Activated CD4-positive, alpha-beta T cell treated with anti-CD3 and anti-CD28 coated beads, Interleukin-2, amount 10 ng/mL, durations not matched to agents 24 days and 14 days (primary cell): ENCODE measurements at regions not wholly inside any gene's neighbourhood (a gene's known extent, or its start where the extent isn't known, plus 50 kb on each side); places are given as distances from the start of the nearest gene placed in this dataset.
A peak's percentile ranks its signal among the peaks of the same experiment; 100 is the strongest.

Experiments used
- DNase-seq: peaks from one replicate; pipeline ENCODE4 v3.0.0; 2022
- H3K27ac Mint-ChIP-seq: one replicate; pipeline ENCODE4 v1.8.0; 2022; ENCODE audit warnings: mild to moderate bottlenecking, mixed read lengths
- H3K27me3 Mint-ChIP-seq: one replicate; pipeline ENCODE4 v1.8.0; 2022; ENCODE audit warnings: mixed read lengths
- H3K36me3 Mint-ChIP-seq: one replicate; pipeline ENCODE4 v1.8.0; 2022; ENCODE audit warnings: low read depth, mild to moderate bottlenecking, mixed read lengths
- H3K4me1 Mint-ChIP-seq: one replicate; pipeline ENCODE4 v1.8.0; 2021; ENCODE audit warnings: mixed read lengths
- H3K4me3 Mint-ChIP-seq: one replicate; pipeline ENCODE4 v1.8.0; 2022; ENCODE audit warnings: mild to moderate bottlenecking, moderate library complexity, mixed read lengths
- H3K9me3 Mint-ChIP-seq: one replicate; pipeline ENCODE4 v1.8.0; 2021; ENCODE audit warnings: mixed read lengths
- intact Hi-C: fragments of 100-400 bp; cut with micrococcal nuclease; formaldehyde crosslinking; loops from one replicate; pipeline ENCODE4 v1.15.1; 2023

DNA sequence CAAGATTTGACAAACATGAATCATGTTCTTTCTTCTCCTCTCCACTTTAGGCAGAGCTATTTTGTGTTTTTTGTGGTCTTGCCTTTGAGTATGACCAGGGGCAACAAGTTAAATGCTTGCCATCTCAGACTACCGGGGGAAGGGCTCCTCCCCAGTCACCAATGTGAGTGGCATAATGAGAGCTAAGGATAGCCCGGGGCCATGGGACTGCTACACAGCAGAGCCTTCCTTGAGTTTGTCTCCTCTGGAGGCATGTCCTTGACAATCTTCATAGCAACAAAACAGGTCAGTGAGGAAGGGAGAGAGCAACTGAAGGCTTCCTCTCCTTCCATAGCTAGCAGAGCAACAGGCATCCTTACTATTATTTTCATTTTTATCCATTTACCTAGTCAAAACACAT, 299.3 kb downstream of the ENC1 start:
- H3K36me3 Mint-ChIP-seq: no peaks in the 10 kb centered on the region
- H3K4me3 Mint-ChIP-seq: no peak overlapping the region
- intact Hi-C loops: no loop called here
- H3K4me1 Mint-ChIP-seq: no peaks in the 10 kb centered on the region
- DNase-seq: no peak
- peaks cover 6% of the 10 kb centered on the region for H3K27me3 Mint-ChIP-seq
- H3K27ac Mint-ChIP-seq: no peak overlapping the region
- H3K9me3 Mint-ChIP-seq: no peaks in the 10 kb centered on the region

- DNase-seq: no peak
Observed at GRCh38 chr5:74340476-74340875, 300.1 kb downstream of the ENC1 start.

DNA sequence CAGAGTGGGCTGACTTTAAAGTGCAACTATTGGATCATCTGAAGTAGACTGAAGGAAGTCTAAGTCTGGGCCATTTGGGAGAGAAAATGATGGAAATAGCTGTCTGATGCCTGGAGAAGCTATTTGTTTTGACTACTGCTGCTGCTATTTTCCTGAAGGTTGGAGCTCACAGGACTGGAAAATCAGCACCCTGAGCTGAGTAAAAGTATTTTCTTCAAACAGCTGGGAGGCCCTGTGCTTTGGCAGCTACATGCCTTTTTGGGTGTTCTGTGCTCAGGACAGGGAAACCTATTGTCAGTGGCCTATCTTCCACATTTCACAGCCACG, 302.6 kb downstream of the ENC1 start:
- Mint-ChIP-seq H3K4me1 (no peaks in the 10 kb centered on the region), H3K27me3 (peaks cover 6% of the 10 kb centered on the region), H3K4me3 (no peak overlapping the region), H3K9me3 (no peaks in the 10 kb centered on the region), H3K36me3 (no peaks in the 10 kb centered on the region), H3K27ac (no peak overlapping the region)
- intact Hi-C loops: no loop called here
- no peak for DNase-seq

More at GRCh38 chr5:74340476-74340875, 300.1 kb downstream of the ENC1 start:
- Mint-ChIP-seq H3K36me3 (no peaks in the 10 kb centered on the region), H3K4me3 (no peak overlapping the region), H3K9me3 (no peaks in the 10 kb centered on the region), H3K4me1 (no peaks in the 10 kb centered on the region), H3K27ac (no peak overlapping the region), H3K27me3 (peaks cover 6% of the 10 kb centered on the region)
- intact Hi-C loops: no loop called here

DNA sequence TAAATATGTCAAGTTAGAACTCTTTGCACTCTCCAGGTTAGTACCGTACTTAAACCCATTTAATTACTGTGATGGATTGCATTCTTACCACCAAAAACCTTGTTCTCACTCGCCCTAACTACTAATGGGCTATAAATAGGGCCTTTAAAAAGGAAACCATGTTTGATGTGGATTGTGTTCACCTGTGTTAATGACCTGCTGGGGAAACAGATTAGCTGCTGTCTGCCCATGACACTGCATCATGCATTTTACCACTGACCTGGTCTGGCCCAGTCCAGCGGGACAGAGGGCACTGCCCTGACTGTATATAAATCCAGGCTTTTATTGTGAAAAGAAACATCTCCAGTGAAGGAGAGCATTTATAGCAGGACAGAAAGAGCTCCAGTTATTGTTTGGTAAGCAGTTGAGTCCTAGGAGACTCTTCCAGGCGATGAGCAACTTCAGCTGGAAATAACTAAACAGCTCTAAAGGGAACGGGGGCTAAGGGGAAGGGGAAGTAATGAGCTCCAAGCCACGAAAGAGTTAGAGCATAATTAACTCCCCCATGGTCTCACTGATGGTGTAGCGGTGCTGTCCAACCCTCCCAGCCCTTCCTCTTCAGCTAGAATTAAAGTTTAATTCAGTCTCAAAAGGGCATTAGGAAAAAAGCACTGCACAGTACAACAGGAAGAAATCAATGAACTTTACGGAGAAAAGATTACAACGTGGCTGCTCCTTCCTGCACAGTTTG, 303.1 kb downstream of the ENC1 start:
- peaks cover 3% of the 10 kb centered on the region for H3K27me3 Mint-ChIP-seq

GRCh38 chr5:74336297-74336696, 304.2 kb downstream of the ENC1 start:
- no peak overlapping the region for H3K4me3 Mint-ChIP-seq
- H3K36me3 Mint-ChIP-seq: no peaks in the 10 kb centered on the region
- H3K9me3 Mint-ChIP-seq: no peaks in the 10 kb centered on the region
- intact Hi-C loops: no loop called here
- H3K27ac Mint-ChIP-seq: no peak overlapping the region
- H3K4me1 Mint-ChIP-seq: no peaks in the 10 kb centered on the region
- H3K27me3 Mint-ChIP-seq: peaks cover 5% of the 10 kb centered on the region
- DNase-seq: no peak

More for the DNA sequence above, 303.1 kb downstream of the ENC1 start:
- H3K27ac Mint-ChIP-seq: no peak overlapping the region
- H3K9me3 Mint-ChIP-seq: no peaks in the 10 kb centered on the region
- H3K4me3 Mint-ChIP-seq: no peak overlapping the region
- DNase-seq: no peak
- intact Hi-C loops: no loop called here
- no peaks in the 10 kb centered on the region for H3K4me1 Mint-ChIP-seq
- no peaks in the 10 kb centered on the region for H3K36me3 Mint-ChIP-seq

DNA sequence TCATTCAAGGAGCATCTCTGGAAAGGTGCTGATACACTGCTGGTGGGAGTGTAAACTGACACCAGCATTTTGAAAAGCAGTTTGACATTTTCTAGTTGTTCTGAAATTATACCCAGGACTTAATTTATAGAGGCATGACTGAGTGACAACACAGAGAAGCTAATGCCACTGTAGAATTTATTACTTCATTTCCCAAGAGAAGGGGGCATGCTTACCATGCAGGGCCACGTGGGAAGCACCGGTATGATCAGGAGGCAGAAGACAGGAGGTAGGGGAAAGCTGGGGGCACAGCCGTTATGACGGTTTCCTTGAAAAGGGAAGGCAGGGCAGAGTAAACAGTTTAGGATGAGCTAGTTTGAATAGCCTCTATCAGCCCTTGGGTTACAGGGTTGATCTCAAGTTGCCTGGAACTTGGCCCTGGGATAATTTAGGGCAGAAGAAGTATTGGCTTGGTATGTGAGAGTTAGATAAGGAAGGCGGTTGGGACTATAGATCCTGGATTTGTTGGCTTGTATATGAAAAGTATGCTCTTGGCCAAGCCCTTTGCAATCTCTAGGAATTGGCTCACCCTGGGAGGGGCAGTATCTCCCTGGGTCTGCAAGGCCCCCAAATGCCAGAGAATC, 305.7 kb downstream of the ENC1 start:
- Mint-ChIP-seq H3K36me3 (no peaks in the 10 kb centered on the region), H3K4me1 (no peaks in the 10 kb centered on the region), H3K9me3 (no peaks in the 10 kb centered on the region), H3K27ac (no peak overlapping the region), H3K27me3 (peaks cover 7% of the 10 kb centered on the region), H3K4me3 (no peak overlapping the region)
- no peak for DNase-seq
- intact Hi-C loops: no loop called here

GRCh38 chr5:74334062-74334761, 306.3 kb downstream of the ENC1 start:
- peaks cover 7% of the 10 kb centered on the region for H3K27me3 Mint-ChIP-seq
- no peak overlapping the region for H3K27ac Mint-ChIP-seq
- no peaks in the 10 kb centered on the region for H3K4me1 Mint-ChIP-seq
- H3K36me3 Mint-ChIP-seq: no peaks in the 10 kb centered on the region
- DNase-seq: no peak
- no peak overlapping the region for H3K4me3 Mint-ChIP-seq
- no peaks in the 10 kb centered on the region for H3K9me3 Mint-ChIP-seq
- intact Hi-C loops: no loop called here

GRCh38 chr5:74333430-74333829, 307.1 kb downstream of the ENC1 start:
- H3K27ac Mint-ChIP-seq: no peak overlapping the region
- intact Hi-C loops: no loop called here
- peaks cover 8% of the 10 kb centered on the region for H3K27me3 Mint-ChIP-seq
- H3K36me3 Mint-ChIP-seq: no peaks in the 10 kb centered on the region
- H3K9me3 Mint-ChIP-seq: no peaks in the 10 kb centered on the region
- no peak overlapping the region for H3K4me3 Mint-ChIP-seq
- no peak for DNase-seq
- no peaks in the 10 kb centered on the region for H3K4me1 Mint-ChIP-seq

DNA sequence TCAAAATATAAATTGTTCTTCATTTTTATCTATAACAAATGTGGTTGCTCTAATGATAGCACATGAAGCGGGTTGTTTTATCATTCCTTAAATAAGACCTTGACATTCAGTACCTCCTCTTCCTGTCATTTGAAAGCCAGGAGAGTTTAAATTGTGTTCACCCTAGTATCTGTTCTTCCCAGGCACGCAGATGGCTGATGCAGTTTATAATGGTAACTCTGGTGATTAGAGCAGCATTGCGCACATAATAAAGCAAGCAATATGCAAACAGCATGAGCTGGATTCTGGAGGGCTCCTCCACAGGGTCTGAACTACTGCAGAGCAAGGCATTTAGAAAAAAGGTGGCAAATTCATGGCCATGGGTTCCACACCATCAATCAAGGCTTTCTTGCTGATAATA, 307.8 kb downstream of the ENC1 start:
- Mint-ChIP-seq H3K9me3 (no peaks in the 10 kb centered on the region), H3K27ac (no peak overlapping the region), H3K27me3 (peaks cover 10% of the 10 kb centered on the region), H3K36me3 (no peaks in the 10 kb centered on the region), H3K4me3 (no peak overlapping the region), H3K4me1 (no peaks in the 10 kb centered on the region)
- intact Hi-C loops: no loop called here
- DNase-seq: no peak

DNA sequence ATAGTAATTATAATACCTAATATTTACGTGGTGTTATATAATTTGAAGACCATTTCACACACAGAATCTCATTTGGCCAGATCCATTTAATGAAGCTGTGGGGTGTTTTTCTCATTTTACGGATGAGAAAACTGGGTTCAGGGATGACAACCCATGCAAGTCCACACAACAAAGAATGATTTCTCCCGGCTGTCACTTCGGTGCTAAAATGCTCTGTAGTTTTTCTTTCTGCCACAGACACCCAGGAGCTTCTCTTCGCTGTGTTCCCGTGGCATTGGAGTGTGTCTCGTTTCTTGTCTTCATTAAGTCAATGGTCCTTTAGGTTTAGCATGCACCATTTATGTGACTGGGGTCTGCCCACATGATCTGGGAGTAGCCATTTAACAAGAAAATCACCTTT, 308.5 kb downstream of the ENC1 start:
- peaks cover 10% of the 10 kb centered on the region for H3K27me3 Mint-ChIP-seq
- no peaks in the 10 kb centered on the region for H3K36me3 Mint-ChIP-seq
- peaks cover 3% of the 10 kb centered on the region for H3K4me1 Mint-ChIP-seq
- H3K27ac Mint-ChIP-seq: no peak overlapping the region
- H3K9me3 Mint-ChIP-seq: no peaks in the 10 kb centered on the region
- no peak for DNase-seq
- intact Hi-C loops: no loop called here
- no peak overlapping the region for H3K4me3 Mint-ChIP-seq

GRCh38 chr5:74328221-74328630, 312.3 kb downstream of the ENC1 start:
- peaks cover 13% of the 10 kb centered on the region for H3K27me3 Mint-ChIP-seq
- H3K27ac Mint-ChIP-seq: no peak overlapping the region
- H3K4me1 Mint-ChIP-seq: peaks cover 4% of the 10 kb centered on the region
- DNase-seq: no peak
- no peaks in the 10 kb centered on the region for H3K9me3 Mint-ChIP-seq
- H3K4me3 Mint-ChIP-seq: no peak overlapping the region
- no peaks in the 10 kb centered on the region for H3K36me3 Mint-ChIP-seq
- intact Hi-C loops: loop anchor here (10.0 kb wide), 1 partner anchor 317 kb away; the partner anchor contains the start of gene ENC1

GRCh38 chr5:74327339-74327685, 313.2 kb downstream of the ENC1 start:
- H3K27ac Mint-ChIP-seq: no peak overlapping the region
- no peak overlapping the region for H3K4me3 Mint-ChIP-seq
- H3K27me3 Mint-ChIP-seq: peaks cover 13% of the 10 kb centered on the region
- H3K4me1 Mint-ChIP-seq: peaks cover 4% of the 10 kb centered on the region
- DNase-seq: no peak
- no peaks in the 10 kb centered on the region for H3K9me3 Mint-ChIP-seq
- H3K36me3 Mint-ChIP-seq: no peaks in the 10 kb centered on the region
- intact Hi-C loops: loop anchor here (2.0 to 10.0 kb wide), 2 partner anchors 251 to 317 kb away; partner anchors contain the start of gene ENC1

GRCh38 chr5:74326571-74327338, 313.8 kb downstream of the ENC1 start:
- intact Hi-C loops: loop anchor here (2.0 to 10.0 kb wide), 2 partner anchors 252 to 318 kb away; partner anchors contain the start of gene ENC1
- H3K9me3 Mint-ChIP-seq: no peaks in the 10 kb centered on the region
- H3K36me3 Mint-ChIP-seq: no peaks in the 10 kb centered on the region
- H3K27ac Mint-ChIP-seq: no peak overlapping the region
- peak; percentile 64 for DNase-seq
- H3K4me3 Mint-ChIP-seq: no peak overlapping the region
- peaks cover 12% of the 10 kb centered on the region for H3K27me3 Mint-ChIP-seq
- H3K4me1 Mint-ChIP-seq: peaks cover 4% of the 10 kb centered on the region

DNA sequence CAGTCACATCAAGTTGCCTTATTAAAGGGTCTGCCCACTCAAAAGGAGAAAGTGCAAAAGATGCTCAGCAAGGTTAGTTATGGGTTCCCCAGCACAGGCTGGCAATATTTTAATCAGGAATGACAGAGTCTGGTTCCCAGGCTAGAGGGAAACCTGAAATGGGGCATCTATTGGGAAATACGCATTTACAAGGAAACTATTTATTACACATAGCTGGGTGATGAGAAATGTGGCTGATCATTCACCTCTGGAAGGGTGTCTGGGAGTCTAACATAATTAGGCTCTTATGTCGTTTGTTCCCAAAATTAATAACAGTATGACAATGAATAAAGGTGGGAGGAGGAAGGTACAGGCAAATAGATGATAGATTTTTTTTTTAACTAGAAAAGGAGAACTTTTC, 314.7 kb downstream of the ENC1 start:
- Mint-ChIP-seq H3K4me1 (peaks cover 4% of the 10 kb centered on the region), H3K36me3 (no peaks in the 10 kb centered on the region), H3K4me3 (no peak overlapping the region), H3K27ac (no peak overlapping the region), H3K9me3 (no peaks in the 10 kb centered on the region), H3K27me3 (peaks cover 10% of the 10 kb centered on the region)
- intact Hi-C loops: loop anchor here (2.0 to 10.0 kb wide), 2 partner anchors 253 to 319 kb away; partner anchors contain the start of gene ENC1
- DNase-seq: no peak
